ENCODE measurements at regions not wholly inside any gene's neighbourhood (a gene's known extent, or its start where the extent isn't known, plus 50 kb on each side); places are given as distances from the start of the nearest gene placed in this dataset.
"Not testable (repeated sequence)": the region's sequence is repeated elsewhere in the genome, so short reads cannot be mapped to it uniquely, and the experiment has no call there.

DNA sequence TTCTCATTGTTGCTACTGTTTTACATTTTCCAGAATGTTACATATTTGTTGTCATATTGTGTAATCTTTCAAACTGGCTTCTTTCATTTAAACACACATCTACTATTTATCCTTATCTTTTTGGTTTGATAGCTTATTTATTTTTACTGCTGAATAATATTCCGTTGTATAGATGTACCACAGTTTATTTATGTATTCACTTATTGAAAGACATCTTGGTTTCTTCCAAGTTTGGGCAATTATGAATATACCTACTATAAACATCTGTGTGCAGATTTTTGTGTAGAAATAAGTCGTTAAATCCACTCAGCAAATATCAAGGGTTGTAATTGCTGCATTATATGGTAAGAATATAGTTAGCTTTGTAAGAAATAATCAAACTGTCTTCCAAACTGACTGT lies 669.2 kb downstream of the TNS3 start:
- TF ChIP-seq, protein P1, sequence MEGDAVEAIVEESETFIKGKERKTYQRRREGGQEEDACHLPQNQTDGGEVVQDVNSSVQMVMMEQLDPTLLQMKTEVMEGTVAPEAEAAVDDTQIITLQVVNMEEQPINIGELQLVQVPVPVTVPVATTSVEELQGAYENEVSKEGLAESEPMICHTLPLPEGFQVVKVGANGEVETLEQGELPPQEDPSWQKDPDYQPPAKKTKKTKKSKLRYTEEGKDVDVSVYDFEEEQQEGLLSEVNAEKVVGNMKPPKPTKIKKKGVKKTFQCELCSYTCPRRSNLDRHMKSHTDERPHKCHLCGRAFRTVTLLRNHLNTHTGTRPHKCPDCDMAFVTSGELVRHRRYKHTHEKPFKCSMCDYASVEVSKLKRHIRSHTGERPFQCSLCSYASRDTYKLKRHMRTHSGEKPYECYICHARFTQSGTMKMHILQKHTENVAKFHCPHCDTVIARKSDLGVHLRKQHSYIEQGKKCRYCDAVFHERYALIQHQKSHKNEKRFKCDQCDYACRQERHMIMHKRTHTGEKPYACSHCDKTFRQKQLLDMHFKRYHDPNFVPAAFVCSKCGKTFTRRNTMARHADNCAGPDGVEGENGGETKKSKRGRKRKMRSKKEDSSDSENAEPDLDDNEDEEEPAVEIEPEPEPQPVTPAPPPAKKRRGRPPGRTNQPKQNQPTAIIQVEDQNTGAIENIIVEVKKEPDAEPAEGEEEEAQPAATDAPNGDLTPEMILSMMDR (conservative IDR thresholded peaks at IDR 0.05; ENCODE audit: low read depth), result no peak
- POLR2A ChIA-PET (ENCODE audit: low non-redundant PET), result no interaction called here
- CTCF ChIA-PET, result no interaction called here
- DNase-seq (ENCODE audit: low spot score), result no peak
- no peak overlapping the region for H3K27ac ChIP-seq

DNA sequence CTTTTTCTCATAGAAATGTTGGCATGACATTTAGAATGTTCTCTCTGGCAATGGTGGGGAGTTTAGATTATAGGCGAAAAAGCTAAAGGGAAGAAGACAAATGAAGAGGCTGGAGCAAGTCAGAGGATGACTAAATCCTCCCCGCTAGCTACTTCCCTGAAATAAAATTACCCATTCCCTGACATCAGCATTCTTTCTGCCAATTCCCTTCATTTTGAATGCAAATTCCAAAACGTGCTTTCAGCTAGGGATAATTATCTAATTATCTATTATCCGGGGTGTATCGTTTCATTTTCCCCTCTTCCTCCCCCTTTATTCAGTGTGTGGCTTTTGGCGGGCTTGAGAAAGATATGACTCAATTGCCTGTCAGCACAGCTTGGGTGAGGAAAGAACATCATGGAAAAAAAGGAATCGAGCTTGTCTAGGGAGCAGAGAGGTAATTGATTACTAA lies 672.3 kb downstream of the TNS3 start:
- TF ChIP-seq, protein P1 (conservative IDR thresholded peaks at IDR 0.05; ENCODE audit: low read depth), result no peak
- POLR2A ChIA-PET (ENCODE audit: low non-redundant PET), result no interaction called here
- DNase-seq (ENCODE audit: low spot score), result peak; percentile 76
- H3K27ac ChIP-seq, result no peak overlapping the region; the same call in 1 of the 2 replicates
- CTCF ChIA-PET, result no interaction called here

DNA sequence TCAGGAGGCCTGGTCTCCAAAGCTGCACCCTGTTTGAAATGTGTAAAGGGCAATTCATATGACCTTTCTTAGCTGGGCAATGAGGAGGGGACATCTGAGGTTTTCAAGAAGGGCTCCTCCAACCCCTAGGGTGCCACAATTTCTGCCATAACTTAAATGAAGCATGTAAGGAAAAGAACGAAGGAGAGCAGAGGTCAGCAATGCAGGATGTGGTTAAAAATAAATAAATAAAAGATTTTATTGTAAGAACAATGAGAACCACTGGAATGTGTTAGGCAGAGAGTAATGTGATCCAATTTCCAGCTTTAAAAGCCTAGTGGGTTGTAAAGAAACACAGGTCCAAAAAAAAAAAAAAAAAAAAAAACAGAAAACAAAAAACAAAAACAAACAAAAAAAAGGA lies 673.1 kb downstream of the TNS3 start:
- H3K27ac ChIP-seq, result peak overlapping the region; percentile 48; the same call in 1 of the 2 replicates
- ChIA-PET CTCF (no interaction called here), POLR2A (ENCODE audit: low non-redundant PET) (interaction anchor here (0.6 kb wide), 1 partner anchor 61 kb away, joined by 4 read pairs; no protein-coding TSS in a partner anchor)
- TF ChIP-seq, protein P1 (conservative IDR thresholded peaks at IDR 0.05; ENCODE audit: low read depth), result no peak
- peak; percentile 62 for DNase-seq (ENCODE audit: low spot score)

DNA sequence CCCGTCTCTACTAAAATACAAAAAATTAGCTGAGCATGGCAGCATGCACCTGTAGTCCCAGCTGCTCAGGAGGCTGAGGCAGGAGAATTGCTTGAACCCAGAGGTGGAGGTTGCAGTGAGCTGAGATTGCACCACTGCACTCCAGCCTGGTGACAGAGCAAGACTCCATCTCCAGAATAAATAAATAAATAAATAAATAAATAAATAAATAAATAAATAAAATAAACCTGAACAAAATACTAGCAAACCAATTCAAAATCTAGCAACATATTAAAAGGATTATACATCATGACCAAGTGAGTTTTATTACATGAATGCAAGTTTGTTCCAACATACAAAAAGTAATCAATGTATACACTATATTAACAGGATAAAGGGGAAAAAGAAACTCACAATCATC lies 677.4 kb downstream of the TNS3 start:
- DNase-seq (ENCODE audit: low spot score); H3K27ac ChIP-seq; POLR2A ChIA-PET (ENCODE audit: low non-redundant PET): not testable (repeated sequence)
- CTCF ChIA-PET, result interaction anchor here (0.6 kb wide), 1 partner anchor 12 kb away, joined by 3 read pairs; no protein-coding TSS in a partner anchor

DNA sequence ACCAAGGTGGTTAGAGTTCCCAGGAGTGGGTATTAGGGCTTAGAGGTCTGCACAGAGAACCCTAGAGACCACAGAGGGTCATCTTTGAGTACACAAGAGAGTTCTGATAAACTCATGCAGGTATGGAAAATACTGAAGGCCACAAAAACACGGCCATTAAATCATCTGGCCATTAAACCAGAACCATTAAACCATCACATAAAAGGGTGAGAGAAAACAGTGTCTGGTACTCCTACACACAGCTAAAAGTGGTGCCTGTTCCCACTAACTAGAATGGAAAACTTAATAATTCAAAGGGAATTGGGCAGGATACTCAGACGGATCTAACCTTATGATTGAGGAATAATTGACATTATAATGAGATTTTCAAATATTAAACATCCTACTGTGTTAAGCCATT lies 679.4 kb downstream of the TNS3 start:
- TF ChIP-seq, protein P1 (conservative IDR thresholded peaks at IDR 0.05; ENCODE audit: low read depth), result no peak
- no peak overlapping the region for H3K27ac ChIP-seq
- POLR2A ChIA-PET (ENCODE audit: low non-redundant PET), result no interaction called here
- no peak for DNase-seq (ENCODE audit: low spot score)
- CTCF ChIA-PET, result no interaction called here

DNA sequence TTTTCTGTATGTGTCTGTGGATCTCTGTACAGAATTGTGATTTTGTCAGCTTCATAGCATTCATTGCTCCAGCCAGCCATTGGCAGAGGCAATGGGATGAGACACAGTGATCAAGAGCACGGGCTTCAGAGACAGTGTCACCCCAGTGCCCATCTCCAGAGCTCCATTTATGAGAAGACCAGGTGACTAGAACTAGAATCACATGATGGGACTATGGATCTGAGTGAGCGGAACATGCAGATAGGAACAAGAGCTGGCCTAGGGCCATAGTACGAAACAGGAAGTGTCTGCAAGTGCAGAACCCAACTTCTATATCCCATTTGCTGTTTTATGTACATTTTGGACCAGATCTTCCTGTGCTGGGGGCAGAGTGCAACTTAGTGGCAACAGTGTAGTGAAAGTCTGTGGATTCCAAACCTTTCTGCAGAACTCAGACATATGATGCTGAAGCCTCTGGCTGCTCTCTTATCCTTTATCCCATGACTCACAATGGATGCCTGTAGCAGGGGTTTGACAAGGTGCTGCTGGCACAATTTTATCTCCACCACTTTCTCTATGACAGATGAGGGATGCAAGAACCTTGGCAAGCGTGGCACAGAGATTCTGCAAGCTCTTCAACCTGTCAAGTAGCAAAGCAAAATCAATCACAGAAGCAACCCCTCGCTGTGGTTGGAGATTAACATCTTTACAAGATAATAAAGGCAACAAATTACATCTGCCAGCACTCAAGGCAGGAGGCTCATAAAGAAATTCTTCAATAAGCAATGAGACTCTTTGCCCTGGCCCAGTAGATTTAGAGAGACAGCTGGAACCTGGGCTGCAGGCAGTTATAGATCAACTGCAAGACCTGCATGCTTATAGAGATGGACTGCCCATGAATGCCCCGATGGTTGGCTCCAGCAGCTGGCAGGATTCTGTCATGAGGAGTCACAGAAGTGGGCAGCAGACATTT lies 681.3 kb downstream of the TNS3 start:
- H3K27ac ChIP-seq, result no peak overlapping the region
- ChIA-PET CTCF (interaction anchor here (0.6 kb wide), 1 partner anchor 188 kb away, joined by 3 read pairs; no protein-coding TSS in a partner anchor), POLR2A (ENCODE audit: low non-redundant PET) (no interaction called here)
- TF ChIP-seq, protein P1 (conservative IDR thresholded peaks at IDR 0.05; ENCODE audit: low read depth), result no peak
- DNase-seq (ENCODE audit: low spot score), result no peak

DNA sequence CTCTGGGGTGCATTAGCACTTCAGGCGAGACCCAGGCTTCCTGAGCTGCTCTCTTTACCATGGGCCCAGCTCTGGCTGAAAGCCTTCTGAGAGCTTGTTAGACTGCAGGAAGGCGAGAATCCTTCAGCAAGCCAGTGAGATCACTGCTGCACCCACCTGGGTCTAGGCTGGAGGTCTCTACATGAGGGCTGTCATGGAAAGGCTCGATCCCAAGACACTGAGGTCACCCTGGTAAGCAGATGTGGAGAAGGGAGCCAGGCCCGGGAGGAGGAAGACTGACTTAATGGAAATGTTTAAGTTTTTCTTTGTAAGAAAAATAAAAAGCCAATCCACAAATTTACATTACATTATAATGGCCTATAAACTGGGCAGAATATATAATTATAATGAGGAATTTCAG lies 684.5 kb downstream of the TNS3 start:
- DNase-seq (ENCODE audit: low spot score), result no peak
- TF ChIP-seq, protein P1 (conservative IDR thresholded peaks at IDR 0.05; ENCODE audit: low read depth), result no peak
- no peak overlapping the region for H3K27ac ChIP-seq
- ChIA-PET CTCF (interaction anchor here (0.7 kb wide), 1 partner anchor 10 kb away, joined by 4 read pairs; no protein-coding TSS in a partner anchor), POLR2A (ENCODE audit: low non-redundant PET) (no interaction called here)

Data from RWPE1 (cell line).